Erythroblast (primary cell): ENCODE measurements at regions not wholly inside any gene's neighbourhood (a gene's known extent, or its start where the extent isn't known, plus 50 kb on each side); places are given as distances from the start of the nearest gene placed in this dataset.
"Not testable (repeated sequence)": the region's sequence is repeated elsewhere in the genome, so short reads cannot be mapped to it uniquely, and the experiment has no call there.

Source experiments
- GATA1 ChIP-seq: IDR thresholded peaks from 2 replicates; pipeline ENCODE4 v1.6.1; 2011; ENCODE audit warnings: low read depth, mild to moderate bottlenecking, control low read depth, low read length, moderate library complexity
- POLR2A ChIP-seq: IDR thresholded peaks from 2 replicates; pipeline ENCODE4 v1.6.1; 2011; ENCODE audit warnings: mild to moderate bottlenecking, low read length

- not testable (repeated sequence) for TF ChIP-seq POLR2A, GATA1
These were observed 92.8 kb downstream of the ANKRD10 start for GRCh38 chr13:110821837-110822668.
